ENCODE measurements at regions not wholly inside any gene's neighbourhood (a gene's known extent, or its start where the extent isn't known, plus 50 kb on each side); places are given as distances from the start of the nearest gene placed in this dataset.

- no peak overlapping the region for H3K27ac ChIP-seq (ENCODE audit: extremely low read depth, low read depth, low read length)
- ChIA-PET POLR2A (no interaction called here), CTCF (no interaction called here)
- no peaks in the 10 kb centered on the region for H3K9me3 ChIP-seq (ENCODE audit: control insufficient read depth, insufficient read depth, low read depth, low read length)
- no peak overlapping the region for H3K4me3 ChIP-seq (ENCODE audit: low read depth, low read length)
- TF ChIP-seq ZNF202 (tag by site-specific recombination; IDR thresholded peaks at IDR 0.05; ENCODE audit: borderline replicate concordance) (no peak), ZNF677 (tag by site-specific recombination; IDR thresholded peaks at IDR 0.05) (no peak), KLF17 (tag by site-specific recombination; IDR thresholded peaks at IDR 0.05) (no peak), SP2 (tag by site-specific recombination; IDR thresholded peaks at IDR 0.05) (no peak), ZNF514 (tag by site-specific recombination; IDR thresholded peaks at IDR 0.05) (no peak), ZNF549 (tag by site-specific recombination; IDR thresholded peaks at IDR 0.05) (no peak), ZNF76 (tag by site-specific recombination; IDR thresholded peaks at IDR 0.05; ENCODE audit: borderline replicate concordance, low read depth) (no peak), ZSCAN16 (tag by site-specific recombination; IDR thresholded peaks at IDR 0.05) (no peak), ZNF37A (tag by site-specific recombination; IDR thresholded peaks at IDR 0.05) (no peak), HIC1 (tag by site-specific recombination; IDR thresholded peaks at IDR 0.05) (no peak), ZNF24 (tag by site-specific recombination; IDR thresholded peaks at IDR 0.05) (no peak), MYNN (tag by site-specific recombination; IDR thresholded peaks at IDR 0.05; ENCODE audit: borderline replicate concordance) (no peak), HOXD13 (CRISPR knock-in tag; IDR thresholded peaks at IDR 0.05; ENCODE audit: borderline replicate concordance) (no peak), ZNF830 (tag by site-specific recombination; IDR thresholded peaks at IDR 0.05; ENCODE audit: low read depth) (no peak), ZNF768 (tag by site-specific recombination; IDR thresholded peaks at IDR 0.05) (no peak)
- H3K4me1 ChIP-seq (ENCODE audit: control insufficient read depth, insufficient read depth, low read length): no peaks in the 10 kb centered on the region
- no peaks in the 10 kb centered on the region for H3K36me3 ChIP-seq (ENCODE audit: control insufficient read depth in 2 of 2, insufficient read depth in 1 of 2, low read length in 2 of 2)
Observed at GRCh38 chr9:29609282-29609681, 2036.0 kb upstream of the C9orf72 start.

- CTCF ChIA-PET: no interaction called here
- POLR2A ChIA-PET: no interaction called here
Observed at GRCh38 chr9:29613773-29614172, 2040.5 kb upstream of the C9orf72 start.

More at GRCh38 chr9:29613773-29614172, 2040.5 kb upstream of the C9orf72 start:
- no peaks in the 10 kb centered on the region for H3K4me1 ChIP-seq (ENCODE audit: control insufficient read depth, insufficient read depth, low read length)
- no peak for TF ChIP-seq ZSCAN4 (tag by site-specific recombination; IDR thresholded peaks at IDR 0.05)
- no peak for TF ChIP-seq ZNF548 (tag by site-specific recombination; IDR thresholded peaks at IDR 0.05)
- TF ChIP-seq ZNF140 (tag by site-specific recombination; IDR thresholded peaks at IDR 0.05): no peak
- no peak for TF ChIP-seq ZNF155 (tag by site-specific recombination; IDR thresholded peaks at IDR 0.05)
- no peak for TF ChIP-seq SP3 (tag by site-specific recombination; IDR thresholded peaks at IDR 0.05)
- TF ChIP-seq SP7 (tag by site-specific recombination; IDR thresholded peaks at IDR 0.05): no peak
- no peak for TF ChIP-seq ZNF510 (tag by site-specific recombination; IDR thresholded peaks at IDR 0.05; ENCODE audit: insufficient replicate concordance)
- TF ChIP-seq ZNF394 (tag by site-specific recombination; IDR thresholded peaks at IDR 0.05; ENCODE audit: borderline replicate concordance): no peak
- no peak for TF ChIP-seq ZNF324 (tag by site-specific recombination; IDR thresholded peaks at IDR 0.05)
- no peaks in the 10 kb centered on the region for H3K9me3 ChIP-seq (ENCODE audit: control insufficient read depth, insufficient read depth, low read depth, low read length)
- no peaks in the 10 kb centered on the region for H3K36me3 ChIP-seq (ENCODE audit: control insufficient read depth in 2 of 2, insufficient read depth in 1 of 2, low read length in 2 of 2)
- H3K27ac ChIP-seq (ENCODE audit: extremely low read depth, low read depth, low read length): no peak overlapping the region
- H3K4me3 ChIP-seq (ENCODE audit: low read depth, low read length): no peak overlapping the region

Data from HEK293 (cell line).